ELF-1 (cell line): ENCODE measurements at regions not wholly inside any gene's neighbourhood (a gene's known extent, or its start where the extent isn't known, plus 50 kb on each side); places are given as distances from the start of the nearest gene placed in this dataset.
"Not testable (repeated sequence)": the region's sequence is repeated elsewhere in the genome, so short reads cannot be mapped to it uniquely, and the experiment has no call there.

Source experiments
- DNase-seq: peaks from one replicate; pipeline ENCODE4 v3.0.0-alpha.2; 2016; ENCODE audit warnings: low read depth, low spot score

- no peak for DNase-seq
These were observed 403.7 kb downstream of the STK39 start for GRCh38 chr2:167843657-167844056.

- no peak for DNase-seq
These were observed 404.2 kb downstream of the STK39 start for GRCh38 chr2:167843217-167843616.

GRCh38 chr2:167842047-167842446 is 405.3 kb downstream of the STK39 start:
- DNase-seq: no peak

- DNase-seq: not testable (repeated sequence)
These were observed 412.1 kb downstream of the STK39 start for GRCh38 chr2:167835290-167835689.

- DNase-seq: no peak
These were observed 412.7 kb downstream of the STK39 start for GRCh38 chr2:167834707-167835106.

GRCh38 chr2:167833294-167833693 is 414.1 kb downstream of the STK39 start:
- DNase-seq: no peak

- peak; percentile 6 for DNase-seq
These were observed 414.5 kb downstream of the STK39 start for GRCh38 chr2:167832868-167833287.

- DNase-seq: no peak
These were observed 419.9 kb downstream of the STK39 start for GRCh38 chr2:167827352-167828097.

- DNase-seq: no peak
These were observed 420.5 kb downstream of the STK39 start for GRCh38 chr2:167826906-167827305.

GRCh38 chr2:167825664-167826063 is 421.7 kb downstream of the STK39 start:
- no peak for DNase-seq

- no peak for DNase-seq
These were observed 424.5 kb downstream of the STK39 start for GRCh38 chr2:167822690-167823465.

GRCh38 chr2:167820488-167820887 is 426.9 kb downstream of the STK39 start:
- peak; percentile 9 for DNase-seq

- DNase-seq: no peak
These were observed 428.9 kb downstream of the STK39 start for GRCh38 chr2:167818521-167818920.

- DNase-seq: no peak
These were observed 429.5 kb downstream of the STK39 start for GRCh38 chr2:167817908-167818307.

- DNase-seq: no peak
These were observed 430.0 kb downstream of the STK39 start for GRCh38 chr2:167817422-167817821.

- no peak for DNase-seq
These were observed 430.5 kb downstream of the STK39 start for GRCh38 chr2:167816874-167817290.

GRCh38 chr2:167814881-167815718 is 432.3 kb downstream of the STK39 start:
- no peak for DNase-seq

GRCh38 chr2:167814482-167814880 is 432.9 kb downstream of the STK39 start:
- not testable (repeated sequence) for DNase-seq

- not testable (repeated sequence) for DNase-seq
These were observed 437.6 kb downstream of the STK39 start for GRCh38 chr2:167809799-167810198.

- DNase-seq: no peak
These were observed 443.9 kb downstream of the STK39 start for GRCh38 chr2:167803449-167803988.

- DNase-seq: no peak
These were observed 452.7 kb downstream of the STK39 start for GRCh38 chr2:167794554-167795255.
